Bronchial epithelial cell (primary cell): ENCODE measurements at regions not wholly inside any gene's neighbourhood (a gene's known extent, or its start where the extent isn't known, plus 50 kb on each side); places are given as distances from the start of the nearest gene placed in this dataset.

Source experiments
- DNase-seq: peaks from one replicate; pipeline ENCODE4 v3.0.0-alpha.2; 2010; ENCODE audit warnings: low read depth
- FAIRE-seq: peaks from 2 replicates; lab custom pipeline; 2011; peaks lifted over from hg19 to GRCh38; lab: Jason Lieb, UNC
- H3K27me3 ChIP-seq: 2 replicates; pipeline ENCODE4 v1.5.1; 2011; ENCODE audit warnings: low read length; ENCODE audit not compliant: control insufficient read depth, insufficient read depth
- H3K36me3 ChIP-seq: 2 replicates; pipeline ENCODE4 v1.5.1; 2011; ENCODE audit warnings: low read length; ENCODE audit not compliant: control insufficient read depth, insufficient read depth
- H3K4me3 ChIP-seq: 2 replicates; pipeline ENCODE4 v1.5.1; 2011; ENCODE audit warnings: mild to moderate bottlenecking, low read depth, low read length, control low read depth
- CTCF ChIP-seq: IDR thresholded peaks from 2 replicates; pipeline ENCODE4 v1.5.1; 2011; ENCODE audit warnings: mild to moderate bottlenecking, moderate library complexity, low read length, control low read depth, inconsistent platforms; ENCODE audit not compliant: insufficient read depth, severe bottlenecking

GRCh38 chr2:236334122-236334876 lies 70.1 kb upstream of the ASB18 start:
- no peak for TF ChIP-seq CTCF
- H3K36me3 ChIP-seq, result no peaks in the 10 kb centered on the region
- no peak overlapping the region for H3K4me3 ChIP-seq
- FAIRE-seq (no peak), DNase-seq (no peak)
- H3K27me3 ChIP-seq, result no peaks in the 10 kb centered on the region

- no peaks in the 10 kb centered on the region for H3K36me3 ChIP-seq
- DNase-seq, result no peak
- no peak overlapping the region for H3K4me3 ChIP-seq
- H3K27me3 ChIP-seq, result no peaks in the 10 kb centered on the region
- TF ChIP-seq CTCF, result no peak
- FAIRE-seq, result peak; percentile 40
Observed at GRCh38 chr2:236335696-236336574, 71.7 kb upstream of the ASB18 start.

GRCh38 chr2:236336575-236337464 lies 72.6 kb upstream of the ASB18 start:
- Histone ChIP-seq H3K36me3 (no peaks in the 10 kb centered on the region), H3K4me3 (no peak overlapping the region), H3K27me3 (no peaks in the 10 kb centered on the region)
- FAIRE-seq (no peak), DNase-seq (no peak)
- no peak for TF ChIP-seq CTCF

GRCh38 chr2:236337465-236338325 lies 73.5 kb upstream of the ASB18 start:
- Histone ChIP-seq H3K4me3 (no peak overlapping the region), H3K27me3 (no peaks in the 10 kb centered on the region), H3K36me3 (no peaks in the 10 kb centered on the region)
- FAIRE-seq (no peak), DNase-seq (no peak)
- TF ChIP-seq CTCF, result no peak

GRCh38 chr2:236338495-236339184 lies 74.4 kb upstream of the ASB18 start:
- DNase-seq (no peak), FAIRE-seq (peak; percentile 86)
- no peaks in the 10 kb centered on the region for H3K27me3 ChIP-seq
- no peak overlapping the region for H3K4me3 ChIP-seq
- no peaks in the 10 kb centered on the region for H3K36me3 ChIP-seq
- TF ChIP-seq CTCF, result no peak
